ENCODE measurements at regions not wholly inside any gene's neighbourhood (a gene's known extent, or its start where the extent isn't known, plus 50 kb on each side); places are given as distances from the start of the nearest gene placed in this dataset.

DNA sequence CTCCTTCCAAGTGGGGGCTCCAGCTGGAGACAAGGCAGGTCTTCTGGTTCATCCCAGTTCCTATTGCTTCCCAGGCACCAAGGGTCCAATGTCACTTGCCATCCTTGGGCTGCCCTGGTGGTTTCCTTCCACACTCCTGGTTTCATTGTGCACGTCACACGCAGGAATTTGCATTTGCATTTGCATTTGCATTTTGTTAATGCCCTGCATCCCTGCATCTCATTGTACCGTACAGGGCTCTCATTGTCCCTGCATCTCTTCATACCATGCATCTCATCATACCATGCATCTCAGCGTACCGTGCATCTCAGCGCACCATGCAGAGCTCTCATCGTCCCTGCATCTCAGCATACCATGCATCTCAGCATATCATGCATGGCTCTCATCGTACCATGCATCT lies 112.2 kb upstream of the SYT13 start (continued):
- TF ChIP-seq, protein P1, sequence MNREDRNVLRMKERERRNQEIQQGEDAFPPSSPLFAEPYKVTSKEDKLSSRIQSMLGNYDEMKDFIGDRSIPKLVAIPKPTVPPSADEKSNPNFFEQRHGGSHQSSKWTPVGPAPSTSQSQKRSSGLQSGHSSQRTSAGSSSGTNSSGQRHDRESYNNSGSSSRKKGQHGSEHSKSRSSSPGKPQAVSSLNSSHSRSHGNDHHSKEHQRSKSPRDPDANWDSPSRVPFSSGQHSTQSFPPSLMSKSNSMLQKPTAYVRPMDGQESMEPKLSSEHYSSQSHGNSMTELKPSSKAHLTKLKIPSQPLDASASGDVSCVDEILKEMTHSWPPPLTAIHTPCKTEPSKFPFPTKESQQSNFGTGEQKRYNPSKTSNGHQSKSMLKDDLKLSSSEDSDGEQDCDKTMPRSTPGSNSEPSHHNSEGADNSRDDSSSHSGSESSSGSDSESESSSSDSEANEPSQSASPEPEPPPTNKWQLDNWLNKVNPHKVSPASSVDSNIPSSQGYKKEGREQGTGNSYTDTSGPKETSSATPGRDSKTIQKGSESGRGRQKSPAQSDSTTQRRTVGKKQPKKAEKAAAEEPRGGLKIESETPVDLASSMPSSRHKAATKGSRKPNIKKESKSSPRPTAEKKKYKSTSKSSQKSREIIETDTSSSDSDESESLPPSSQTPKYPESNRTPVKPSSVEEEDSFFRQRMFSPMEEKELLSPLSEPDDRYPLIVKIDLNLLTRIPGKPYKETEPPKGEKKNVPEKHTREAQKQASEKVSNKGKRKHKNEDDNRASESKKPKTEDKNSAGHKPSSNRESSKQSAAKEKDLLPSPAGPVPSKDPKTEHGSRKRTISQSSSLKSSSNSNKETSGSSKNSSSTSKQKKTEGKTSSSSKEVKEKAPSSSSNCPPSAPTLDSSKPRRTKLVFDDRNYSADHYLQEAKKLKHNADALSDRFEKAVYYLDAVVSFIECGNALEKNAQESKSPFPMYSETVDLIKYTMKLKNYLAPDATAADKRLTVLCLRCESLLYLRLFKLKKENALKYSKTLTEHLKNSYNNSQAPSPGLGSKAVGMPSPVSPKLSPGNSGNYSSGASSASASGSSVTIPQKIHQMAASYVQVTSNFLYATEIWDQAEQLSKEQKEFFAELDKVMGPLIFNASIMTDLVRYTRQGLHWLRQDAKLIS (CRISPR knock-in tag; IDR thresholded peaks at IDR 0.05; ENCODE audit: borderline replicate concordance) = no peak
- TF ChIP-seq, protein P2, sequence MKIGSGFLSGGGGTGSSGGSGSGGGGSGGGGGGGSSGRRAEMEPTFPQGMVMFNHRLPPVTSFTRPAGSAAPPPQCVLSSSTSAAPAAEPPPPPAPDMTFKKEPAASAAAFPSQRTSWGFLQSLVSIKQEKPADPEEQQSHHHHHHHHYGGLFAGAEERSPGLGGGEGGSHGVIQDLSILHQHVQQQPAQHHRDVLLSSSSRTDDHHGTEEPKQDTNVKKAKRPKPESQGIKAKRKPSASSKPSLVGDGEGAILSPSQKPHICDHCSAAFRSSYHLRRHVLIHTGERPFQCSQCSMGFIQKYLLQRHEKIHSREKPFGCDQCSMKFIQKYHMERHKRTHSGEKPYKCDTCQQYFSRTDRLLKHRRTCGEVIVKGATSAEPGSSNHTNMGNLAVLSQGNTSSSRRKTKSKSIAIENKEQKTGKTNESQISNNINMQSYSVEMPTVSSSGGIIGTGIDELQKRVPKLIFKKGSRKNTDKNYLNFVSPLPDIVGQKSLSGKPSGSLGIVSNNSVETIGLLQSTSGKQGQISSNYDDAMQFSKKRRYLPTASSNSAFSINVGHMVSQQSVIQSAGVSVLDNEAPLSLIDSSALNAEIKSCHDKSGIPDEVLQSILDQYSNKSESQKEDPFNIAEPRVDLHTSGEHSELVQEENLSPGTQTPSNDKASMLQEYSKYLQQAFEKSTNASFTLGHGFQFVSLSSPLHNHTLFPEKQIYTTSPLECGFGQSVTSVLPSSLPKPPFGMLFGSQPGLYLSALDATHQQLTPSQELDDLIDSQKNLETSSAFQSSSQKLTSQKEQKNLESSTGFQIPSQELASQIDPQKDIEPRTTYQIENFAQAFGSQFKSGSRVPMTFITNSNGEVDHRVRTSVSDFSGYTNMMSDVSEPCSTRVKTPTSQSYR (CRISPR knock-in tag; IDR thresholded peaks at IDR 0.05) = no peak
- no peak for TF ChIP-seq EMX1 (CRISPR knock-in tag; IDR thresholded peaks at IDR 0.05)
- TF ChIP-seq SMAD3 (CRISPR knock-in tag; IDR thresholded peaks at IDR 0.05; ENCODE audit: borderline replicate concordance) = no peak
- no peak for TF ChIP-seq ESRRA (CRISPR knock-in tag; IDR thresholded peaks at IDR 0.05; ENCODE audit: borderline replicate concordance)
- TF ChIP-seq SMAD4 (CRISPR knock-in tag; IDR thresholded peaks at IDR 0.05) = no peak
- no peak for TF ChIP-seq ETV6 (CRISPR knock-in tag; IDR thresholded peaks at IDR 0.05)
- TF ChIP-seq PRRX2 (CRISPR knock-in tag; IDR thresholded peaks at IDR 0.05) = no peak
- TF ChIP-seq RORB (CRISPR knock-in tag; IDR thresholded peaks at IDR 0.05) = no peak

DNA sequence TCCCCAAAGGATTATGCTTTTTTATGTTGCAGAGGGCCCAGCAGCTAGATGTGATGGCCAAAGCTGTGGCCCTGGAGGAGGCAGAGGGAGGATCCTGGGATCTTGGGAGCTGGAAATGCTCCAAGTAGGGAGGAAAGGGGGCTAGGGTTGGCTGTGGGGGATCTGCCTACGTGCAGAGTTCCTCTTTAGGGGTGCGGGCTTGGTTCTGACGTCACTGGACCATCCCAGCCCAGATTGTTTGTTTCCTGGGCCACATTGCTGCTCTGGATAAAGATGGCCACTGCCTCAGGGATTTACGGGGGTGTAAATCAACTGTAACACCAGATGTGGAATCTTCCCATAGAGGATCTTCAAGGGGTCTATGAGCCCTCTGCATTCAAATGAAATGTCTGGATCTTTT lies 110.3 kb upstream of the SYT13 start:
- H3K4me1 Mint-ChIP-seq = peaks cover 22% of the 10 kb centered on the region
- ChIA-PET CTCF (interaction anchor here (1.1 kb wide), 1 partner anchor 25 kb away, joined by 4 read pairs; no protein-coding TSS in a partner anchor), POLR2A (no interaction called here)
- H3K4me3 Mint-ChIP-seq = no peak overlapping the region
- no peak for TF ChIP-seq ZNF138 (CRISPR knock-in tag; conservative IDR thresholded peaks at IDR 0.05)
- no peak for TF ChIP-seq GRHL2 (CRISPR knock-in tag; IDR thresholded peaks at IDR 0.05; ENCODE audit: insufficient replicate concordance, severe bottlenecking)
- H3K9me3 Mint-ChIP-seq = no peaks in the 10 kb centered on the region
- no peaks in the 10 kb centered on the region for H3K36me3 Mint-ChIP-seq
- ATAC-seq (no peak), DNase-seq (ENCODE audit: low spot score) (no peak)
- no peak overlapping the region for H3K27ac Mint-ChIP-seq
- H3K27me3 Mint-ChIP-seq (ENCODE audit: low read depth) = no peaks in the 10 kb centered on the region

DNA sequence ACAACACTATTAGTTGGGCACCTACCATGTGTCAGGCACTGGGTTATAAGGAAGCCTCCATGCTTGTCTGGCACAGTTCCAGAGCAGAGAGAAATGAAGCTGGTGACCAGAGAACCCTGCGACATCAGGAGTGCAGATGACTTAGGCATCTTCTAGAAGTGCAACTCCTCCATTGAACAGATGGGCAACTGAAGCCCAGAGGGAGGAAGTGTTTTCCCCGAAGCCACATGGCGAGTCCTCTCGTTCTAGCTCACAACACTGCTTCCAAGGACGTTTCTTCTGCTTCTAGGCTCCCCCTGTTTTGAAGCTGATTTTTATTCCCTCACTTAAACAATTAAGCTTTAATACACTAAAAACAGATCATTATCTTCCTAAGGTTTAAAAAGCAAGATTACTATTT lies 109.8 kb upstream of the SYT13 start:
- no peak overlapping the region for H3K4me3 Mint-ChIP-seq
- H3K4me1 Mint-ChIP-seq = peaks cover 22% of the 10 kb centered on the region
- ChIA-PET CTCF (interaction anchor here (1.1 kb wide), 1 partner anchor 25 kb away, joined by 4 read pairs; no protein-coding TSS in a partner anchor), POLR2A (no interaction called here)
- TF ChIP-seq, protein P1 (CRISPR knock-in tag; IDR thresholded peaks at IDR 0.05; ENCODE audit: borderline replicate concordance) = no peak
- TF ChIP-seq, protein P3, sequence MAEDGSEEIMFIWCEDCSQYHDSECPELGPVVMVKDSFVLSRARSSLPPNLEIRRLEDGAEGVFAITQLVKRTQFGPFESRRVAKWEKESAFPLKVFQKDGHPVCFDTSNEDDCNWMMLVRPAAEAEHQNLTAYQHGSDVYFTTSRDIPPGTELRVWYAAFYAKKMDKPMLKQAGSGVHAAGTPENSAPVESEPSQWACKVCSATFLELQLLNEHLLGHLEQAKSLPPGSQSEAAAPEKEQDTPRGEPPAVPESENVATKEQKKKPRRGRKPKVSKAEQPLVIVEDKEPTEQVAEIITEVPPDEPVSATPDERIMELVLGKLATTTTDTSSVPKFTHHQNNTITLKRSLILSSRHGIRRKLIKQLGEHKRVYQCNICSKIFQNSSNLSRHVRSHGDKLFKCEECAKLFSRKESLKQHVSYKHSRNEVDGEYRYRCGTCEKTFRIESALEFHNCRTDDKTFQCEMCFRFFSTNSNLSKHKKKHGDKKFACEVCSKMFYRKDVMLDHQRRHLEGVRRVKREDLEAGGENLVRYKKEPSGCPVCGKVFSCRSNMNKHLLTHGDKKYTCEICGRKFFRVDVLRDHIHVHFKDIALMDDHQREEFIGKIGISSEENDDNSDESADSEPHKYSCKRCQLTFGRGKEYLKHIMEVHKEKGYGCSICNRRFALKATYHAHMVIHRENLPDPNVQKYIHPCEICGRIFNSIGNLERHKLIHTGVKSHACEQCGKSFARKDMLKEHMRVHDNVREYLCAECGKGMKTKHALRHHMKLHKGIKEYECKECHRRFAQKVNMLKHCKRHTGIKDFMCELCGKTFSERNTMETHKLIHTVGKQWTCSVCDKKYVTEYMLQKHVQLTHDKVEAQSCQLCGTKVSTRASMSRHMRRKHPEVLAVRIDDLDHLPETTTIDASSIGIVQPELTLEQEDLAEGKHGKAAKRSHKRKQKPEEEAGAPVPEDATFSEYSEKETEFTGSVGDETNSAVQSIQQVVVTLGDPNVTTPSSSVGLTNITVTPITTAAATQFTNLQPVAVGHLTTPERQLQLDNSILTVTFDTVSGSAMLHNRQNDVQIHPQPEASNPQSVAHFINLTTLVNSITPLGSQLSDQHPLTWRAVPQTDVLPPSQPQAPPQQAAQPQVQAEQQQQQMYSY (CRISPR knock-in tag; IDR thresholded peaks at IDR 0.05) = no peak
- TF ChIP-seq PRRX2 (CRISPR knock-in tag; IDR thresholded peaks at IDR 0.05) = no peak
- TF ChIP-seq ATF1 (CRISPR knock-in tag; IDR thresholded peaks at IDR 0.05) = no peak
- TF ChIP-seq SMAD4 (CRISPR knock-in tag; IDR thresholded peaks at IDR 0.05) = no peak
- TF ChIP-seq SP1 (CRISPR knock-in tag; conservative IDR thresholded peaks at IDR 0.05) = no peak
- TF ChIP-seq FOXJ3 (CRISPR knock-in tag; IDR thresholded peaks at IDR 0.05; ENCODE audit: borderline replicate concordance) = no peak
- TF ChIP-seq NR3C1 (CRISPR knock-in tag; conservative IDR thresholded peaks at IDR 0.05; ENCODE audit: low read depth) = no peak
- no peak for TF ChIP-seq ZNF219 (CRISPR knock-in tag; IDR thresholded peaks at IDR 0.05; ENCODE audit: borderline replicate concordance)
- no peak for TF ChIP-seq ZNF423 (CRISPR knock-in tag; IDR thresholded peaks at IDR 0.05)
- H3K9me3 Mint-ChIP-seq = no peaks in the 10 kb centered on the region
- no peaks in the 10 kb centered on the region for H3K27me3 Mint-ChIP-seq (ENCODE audit: low read depth)
- no peak for ATAC-seq
- no peak overlapping the region for H3K27ac Mint-ChIP-seq
- no peaks in the 10 kb centered on the region for H3K36me3 Mint-ChIP-seq
- DNase-seq (ENCODE audit: low spot score) = no peak
